Thyroid gland (tissue), 4 donors: ENCODE measurements at regions not wholly inside any gene's neighbourhood (a gene's known extent, or its start where the extent isn't known, plus 50 kb on each side); places are given as distances from the start of the nearest gene placed in this dataset.
"Not testable (repeated sequence)": the region's sequence is repeated elsewhere in the genome, so short reads cannot be mapped to it uniquely, and the experiment has no call there.

Experiments used
- DNase-seq, 2 donors: peaks; one replicate each; pipeline ENCODE4 v3.0.0-alpha.2; 2019
- H3K27ac ChIP-seq, 3 donors: fragments of 200-600 bp; sonication (generic); 1 replicate in 2 of 3; 2 replicates in 1 of 3; pipeline ENCODE4 v1.5.1; 2016 to 2019; ENCODE audit warnings: mild to moderate bottlenecking in 1 of 3, moderate library complexity in 1 of 3
- H3K27me3 ChIP-seq: fragments of 200-600 bp; sonication (generic); one replicate; pipeline ENCODE4 v1.5.1; 2019
- H3K36me3 ChIP-seq, 2 donors: fragments of 200-600 bp; sonication (generic); one replicate each; pipeline ENCODE4 v1.5.1; 2016 to 2019
- H3K4me1 ChIP-seq, 2 donors: fragments of 200-600 bp; sonication (generic); one replicate each; pipeline ENCODE4 v1.5.1; 2017 to 2019
- H3K4me3 ChIP-seq, 3 donors: fragments of 200-600 bp; sonication (generic); replicated peaks in 1 of 3; 1 replicate in 2 of 3; 2 replicates in 1 of 3; pipeline ENCODE4 v1.5.1; 2016; ENCODE audit warnings: mild to moderate bottlenecking in 1 of 3
- H3K9me3 ChIP-seq: fragments of 200-600 bp; sonication (generic); one replicate; pipeline ENCODE4 v1.5.1; 2017
- CTCF ChIP-seq, 6 experiments: fragments of 200-600 bp in 3 of 6; fragments of 450-650 bp in 3 of 6; sonication (generic) in 3 of 6; IDR thresholded peaks; one replicate each; pipeline ENCODE4 v1.5.1; 2016 to 2019; ENCODE audit warnings: antibody characterized with exemption in 6 of 6, mild to moderate bottlenecking in 2 of 6, inconsistent platforms in 1 of 6, moderate library complexity in 1 of 6
- POLR2A ChIP-seq, 2 donors: fragments of 450-650 bp; IDR thresholded peaks; one replicate each; pipeline ENCODE4 v1.6.1; 2017; ENCODE audit warnings: antibody characterized with exemption in 2 of 2, mild to moderate bottlenecking in 2 of 2, moderate library complexity in 1 of 2
- WGBS, 2 donors: methylation state at CpG; one replicate each; pipeline ENCODE4 v1.1.5; 2017; 5-methylcytosine and 5-hydroxymethylcytosine counted together
- intact Hi-C: fragments of 100-400 bp; cut with DNase I; formaldehyde crosslinking; loops from one replicate; pipeline ENCODE4 v1.15.1; 2023

- TF ChIP-seq CTCF (IDR thresholded peaks at IDR 0.05) = no peak
- no peak for TF ChIP-seq POLR2A (IDR thresholded peaks at IDR 0.05)
- H3K36me3 ChIP-seq = no peaks in the 10 kb centered on the region
- no peak overlapping the region for H3K4me3 ChIP-seq
- no peak for DNase-seq
- 55 to 67% methylated on average over 13 of the region's 13 CpGs for WGBS, 2 donors
- no peaks in the 10 kb centered on the region for H3K9me3 ChIP-seq
- no peak overlapping the region for H3K27ac ChIP-seq
- no peaks in the 10 kb centered on the region for H3K27me3 ChIP-seq
- H3K4me1 ChIP-seq = no peaks in the 10 kb centered on the region
- intact Hi-C loops = no loop called here
These were observed 66.4 kb upstream of the SOD1 start for GRCh38 chr21:31592963-31593560.

- Histone ChIP-seq H3K27ac (no peak overlapping the region), H3K4me3 (no peak overlapping the region), H3K36me3 (no peaks in the 10 kb centered on the region), H3K27me3 (no peaks in the 10 kb centered on the region), H3K4me1 (no peaks in the 10 kb centered on the region), H3K9me3 (no peaks in the 10 kb centered on the region)
- no peak for DNase-seq
- TF ChIP-seq CTCF (IDR thresholded peaks at IDR 0.05) (no peak), POLR2A (IDR thresholded peaks at IDR 0.05) (no peak)
- WGBS, 2 donors = 61 to 79% methylated on average over 3 of the region's 3 CpGs
- intact Hi-C loops = no loop called here
These were observed 67.0 kb upstream of the SOD1 start for GRCh38 chr21:31592516-31592915.

- Histone ChIP-seq H3K27ac (no peak overlapping the region), H3K4me1 (no peaks in the 10 kb centered on the region), H3K9me3 (no peaks in the 10 kb centered on the region), H3K36me3 (no peaks in the 10 kb centered on the region), H3K27me3 (no peaks in the 10 kb centered on the region), H3K4me3 (no peak overlapping the region)
- WGBS, 2 donors = 83 to 89% methylated on average over 3 of the region's 3 CpGs
- TF ChIP-seq POLR2A (IDR thresholded peaks at IDR 0.05) (no peak), CTCF (IDR thresholded peaks at IDR 0.05) (no peak)
- no peak for DNase-seq
- intact Hi-C loops = no loop called here
These were observed 69.7 kb upstream of the SOD1 start for GRCh38 chr21:31589820-31590219.

GRCh38 chr21:31586118-31586517 is 73.4 kb upstream of the SOD1 start:
- TF ChIP-seq POLR2A (IDR thresholded peaks at IDR 0.05) (no peak), CTCF (IDR thresholded peaks at IDR 0.05) (no peak)
- no peaks in the 10 kb centered on the region for H3K9me3 ChIP-seq
- H3K4me3 ChIP-seq = no peak overlapping the region
- no peak overlapping the region for H3K27ac ChIP-seq
- H3K4me1 ChIP-seq = no peaks in the 10 kb centered on the region
- H3K36me3 ChIP-seq = no peaks in the 10 kb centered on the region
- no peak for DNase-seq
- WGBS, 2 donors = 58 to 76% methylated on average over 6 of the region's 6 CpGs
- intact Hi-C loops = no loop called here
- no peaks in the 10 kb centered on the region for H3K27me3 ChIP-seq

GRCh38 chr21:31583937-31584336 is 75.6 kb upstream of the SOD1 start:
- H3K4me3 ChIP-seq, H3K27ac ChIP-seq, H3K27me3 ChIP-seq, H3K4me1 ChIP-seq, H3K36me3 ChIP-seq, DNase-seq, H3K9me3 ChIP-seq: not testable (repeated sequence)
- 50 to 59% methylated on average over 8 to 9 of the region's 9 CpGs for WGBS, 2 donors
- intact Hi-C loops = loop anchor here (5.0 kb wide), 1 partner anchor 387 kb away; no protein-coding TSS in a partner anchor
